ENCODE measurements at regions not wholly inside any gene's neighbourhood (a gene's known extent, or its start where the extent isn't known, plus 50 kb on each side); places are given as distances from the start of the nearest gene placed in this dataset.

DNA sequence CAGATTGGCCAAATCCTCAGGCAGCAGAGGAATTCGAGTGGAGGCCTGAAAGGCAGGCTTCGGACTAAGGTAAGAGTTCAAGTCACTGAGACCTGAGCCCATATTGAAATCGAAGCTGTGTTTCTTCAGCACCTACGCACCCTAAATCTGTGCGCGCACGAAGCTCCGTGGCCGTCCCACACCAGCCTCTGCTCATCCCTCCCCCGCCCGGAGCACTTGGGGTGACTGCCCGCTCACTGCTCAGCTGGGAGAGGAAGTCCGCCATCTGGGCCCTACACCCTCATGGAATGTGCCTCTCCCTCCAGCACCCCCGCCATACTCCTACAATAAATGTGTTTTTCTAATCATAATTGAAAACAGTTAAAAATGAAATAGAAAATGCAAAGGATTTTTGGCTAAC, 734.5 kb downstream of the GALR1 start:
- ATAC-seq (ENCODE audit: insufficient read depth, low read depth) (no peak), DNase-seq (no peak)
- no peak overlapping the region for H3K27ac ChIP-seq (ENCODE audit: low read length)
- no peaks in the 10 kb centered on the region for H3K79me2 ChIP-seq (ENCODE audit: insufficient read depth, low read length)
- no peaks in the 10 kb centered on the region for H4K20me1 ChIP-seq (ENCODE audit: insufficient read depth, low read length)
- no peaks in the 10 kb centered on the region for H3K27me3 ChIP-seq (ENCODE audit: insufficient read depth, low read length, poor library complexity)
- H3K9me3 ChIP-seq (ENCODE audit: insufficient read depth, low read length, severe bottlenecking), result no peaks in the 10 kb centered on the region
- H3K4me2 ChIP-seq (ENCODE audit: insufficient read depth, low read length), result no peak overlapping the region
- no peaks in the 10 kb centered on the region for H3K36me3 ChIP-seq (ENCODE audit: insufficient read depth, low read length)
- H3K4me1 ChIP-seq (ENCODE audit: insufficient read depth, low read length), result no peaks in the 10 kb centered on the region
- no peak overlapping the region for H3K9ac ChIP-seq (ENCODE audit: low read depth, low read length)
- H2AFZ ChIP-seq (ENCODE audit: low read depth, low read length), result no peak overlapping the region
- TF ChIP-seq CTCF (IDR thresholded peaks at IDR 0.05; ENCODE audit: borderline replicate concordance, extremely low read depth, low read length, poor library complexity, severe bottlenecking) (no peak), EZH2 (IDR thresholded peaks at IDR 0.05; ENCODE audit: borderline replicate concordance, low read depth, low read length, severe bottlenecking) (no peak)
- H3K4me3 ChIP-seq (ENCODE audit: low read depth in 1 of 2, low read length in 2 of 2), result no peak overlapping the region

GRCh38 chr18:77984833-77985232, 735.2 kb downstream of the GALR1 start:
- no peak overlapping the region for H3K4me3 ChIP-seq (ENCODE audit: low read depth in 1 of 2, low read length in 2 of 2)
- no peak overlapping the region for H2AFZ ChIP-seq (ENCODE audit: low read depth, low read length)
- ATAC-seq (ENCODE audit: insufficient read depth, low read depth) (no peak), DNase-seq (no peak)
- H4K20me1 ChIP-seq (ENCODE audit: insufficient read depth, low read length), result no peaks in the 10 kb centered on the region
- H3K27me3 ChIP-seq (ENCODE audit: insufficient read depth, low read length, poor library complexity), result no peaks in the 10 kb centered on the region
- H3K4me1 ChIP-seq (ENCODE audit: insufficient read depth, low read length), result no peaks in the 10 kb centered on the region
- no peak overlapping the region for H3K9ac ChIP-seq (ENCODE audit: low read depth, low read length)
- H3K9me3 ChIP-seq (ENCODE audit: insufficient read depth, low read length, severe bottlenecking), result no peaks in the 10 kb centered on the region
- no peaks in the 10 kb centered on the region for H3K79me2 ChIP-seq (ENCODE audit: insufficient read depth, low read length)
- no peak overlapping the region for H3K27ac ChIP-seq (ENCODE audit: low read length)
- H3K4me2 ChIP-seq (ENCODE audit: insufficient read depth, low read length), result no peak overlapping the region
- TF ChIP-seq CTCF (IDR thresholded peaks at IDR 0.05; ENCODE audit: borderline replicate concordance, extremely low read depth, low read length, poor library complexity, severe bottlenecking) (no peak), EZH2 (IDR thresholded peaks at IDR 0.05; ENCODE audit: borderline replicate concordance, low read depth, low read length, severe bottlenecking) (no peak)
- no peaks in the 10 kb centered on the region for H3K36me3 ChIP-seq (ENCODE audit: insufficient read depth, low read length)

DNA sequence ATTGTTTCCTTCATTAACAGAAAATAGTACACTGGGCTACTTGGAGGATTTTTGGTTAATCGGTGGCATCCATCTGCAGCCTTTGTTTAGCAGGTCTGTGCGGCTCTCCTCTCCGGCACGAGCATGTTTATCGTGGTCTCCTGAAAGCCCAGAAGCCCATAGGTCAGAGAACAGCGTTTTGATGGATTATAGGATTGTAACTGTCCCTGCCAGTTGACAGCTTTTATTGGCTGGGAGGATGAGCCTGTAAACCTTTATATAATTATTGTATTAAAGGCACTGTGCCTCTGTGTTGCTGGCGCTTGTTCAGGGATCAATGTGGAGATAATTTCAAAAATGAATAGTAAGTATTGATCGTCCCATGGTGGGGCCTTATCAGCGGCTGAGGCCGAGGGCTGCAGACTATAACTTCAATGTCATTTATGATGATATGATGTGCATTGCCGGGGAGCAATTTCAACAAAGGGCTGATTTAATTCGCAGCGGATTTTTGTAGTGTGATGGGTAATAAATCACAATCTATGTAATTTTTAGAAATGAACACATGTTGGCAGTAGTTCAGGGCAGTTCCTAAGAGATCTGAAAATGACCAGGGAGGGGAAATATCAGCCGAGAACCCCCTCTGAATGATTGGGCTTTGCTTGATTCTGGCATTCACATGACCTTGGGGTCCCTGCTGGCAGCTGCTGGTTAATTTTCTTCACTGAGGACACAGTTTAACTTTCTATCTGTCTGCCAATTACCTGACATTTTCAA, 736.1 kb downstream of the GALR1 start:
- H3K27me3 ChIP-seq (ENCODE audit: insufficient read depth, low read length, poor library complexity), result no peaks in the 10 kb centered on the region
- H3K9me3 ChIP-seq (ENCODE audit: insufficient read depth, low read length, severe bottlenecking), result no peaks in the 10 kb centered on the region
- H3K27ac ChIP-seq (ENCODE audit: low read length), result no peak overlapping the region
- no peaks in the 10 kb centered on the region for H3K4me1 ChIP-seq (ENCODE audit: insufficient read depth, low read length)
- H3K4me3 ChIP-seq (ENCODE audit: low read depth in 1 of 2, low read length in 2 of 2), result no peak overlapping the region
- H3K9ac ChIP-seq (ENCODE audit: low read depth, low read length), result no peak overlapping the region
- H3K79me2 ChIP-seq (ENCODE audit: insufficient read depth, low read length), result no peaks in the 10 kb centered on the region
- no peak overlapping the region for H2AFZ ChIP-seq (ENCODE audit: low read depth, low read length)
- no peaks in the 10 kb centered on the region for H4K20me1 ChIP-seq (ENCODE audit: insufficient read depth, low read length)
- H3K4me2 ChIP-seq (ENCODE audit: insufficient read depth, low read length), result no peak overlapping the region
- TF ChIP-seq EZH2 (IDR thresholded peaks at IDR 0.05; ENCODE audit: borderline replicate concordance, low read depth, low read length, severe bottlenecking), result no peak
- TF ChIP-seq CTCF (IDR thresholded peaks at IDR 0.05; ENCODE audit: borderline replicate concordance, extremely low read depth, low read length, poor library complexity, severe bottlenecking), result no peak
- DNase-seq (no peak), ATAC-seq (ENCODE audit: insufficient read depth, low read depth) (no peak)
- H3K36me3 ChIP-seq (ENCODE audit: insufficient read depth, low read length), result no peaks in the 10 kb centered on the region

Data from DND-41 (cell line).